BE2C (cell line): ENCODE measurements at regions not wholly inside any gene's neighbourhood (a gene's known extent, or its start where the extent isn't known, plus 50 kb on each side); places are given as distances from the start of the nearest gene placed in this dataset.

ENCODE experiments used
- DNase-seq: peaks from one replicate; pipeline ENCODE4 v3.0.0-alpha.2; 2020
- H3K27me3 ChIP-seq: fragments of 250-450 bp; sonication (Bioruptor Pico); 2 replicates; pipeline ENCODE4 v1.5.1; 2020; ENCODE audit warnings: mild to moderate bottlenecking
- H3K36me3 ChIP-seq: fragments of 250-450 bp; sonication (Bioruptor Pico); 2 replicates; pipeline ENCODE4 v1.5.1; 2020; ENCODE audit warnings: mild to moderate bottlenecking
- H3K4me1 ChIP-seq: fragments of 250-450 bp; sonication (Bioruptor Pico); 2 replicates; pipeline ENCODE4 v1.5.1; 2020
- H3K4me3 ChIP-seq: 2 replicates; pipeline ENCODE4 v1.5.1; 2011; ENCODE audit warnings: low read depth, low read length
- H3K9me3 ChIP-seq: fragments of 250-450 bp; sonication (Bioruptor Pico); 2 replicates; pipeline ENCODE4 v1.5.1; 2020
- CTCF ChIP-seq: IDR thresholded peaks from 2 replicates; pipeline ENCODE4 v1.5.1; 2012; ENCODE audit warnings: mild to moderate bottlenecking, low read depth, low read length

GRCh38 chr21:21712748-21713520, 714.7 kb downstream of the NCAM2 start:
- TF ChIP-seq CTCF = no peak
- no peak overlapping the region for H3K4me3 ChIP-seq
- DNase-seq = no peak
- no peaks in the 10 kb centered on the region; the same call in 1 of the 2 replicates for H3K9me3 ChIP-seq
- no peaks in the 10 kb centered on the region for H3K36me3 ChIP-seq
- H3K4me1 ChIP-seq = no peaks in the 10 kb centered on the region
- H3K27me3 ChIP-seq = no peaks in the 10 kb centered on the region

- no peak for DNase-seq
- H3K4me1 ChIP-seq = no peaks in the 10 kb centered on the region
- no peaks in the 10 kb centered on the region; the same call in 1 of the 2 replicates for H3K9me3 ChIP-seq
- no peak overlapping the region for H3K4me3 ChIP-seq
- H3K27me3 ChIP-seq = no peaks in the 10 kb centered on the region
- no peak for TF ChIP-seq CTCF
- no peaks in the 10 kb centered on the region for H3K36me3 ChIP-seq
Observed at GRCh38 chr21:21713651-21714180, 715.5 kb downstream of the NCAM2 start.

GRCh38 chr21:21714426-21714825, 716.2 kb downstream of the NCAM2 start:
- TF ChIP-seq CTCF = no peak
- DNase-seq = no peak
- Histone ChIP-seq H3K9me3 (no peaks in the 10 kb centered on the region), H3K36me3 (no peaks in the 10 kb centered on the region), H3K4me3 (no peak overlapping the region), H3K4me1 (no peaks in the 10 kb centered on the region), H3K27me3 (no peaks in the 10 kb centered on the region)

GRCh38 chr21:21715266-21715969, 717.2 kb downstream of the NCAM2 start:
- Histone ChIP-seq H3K9me3 (no peaks in the 10 kb centered on the region), H3K4me3 (no peak overlapping the region), H3K27me3 (no peaks in the 10 kb centered on the region), H3K36me3 (no peaks in the 10 kb centered on the region), H3K4me1 (no peaks in the 10 kb centered on the region)
- no peak for DNase-seq
- no peak for TF ChIP-seq CTCF

- Histone ChIP-seq H3K36me3 (no peaks in the 10 kb centered on the region), H3K4me1 (no peaks in the 10 kb centered on the region), H3K9me3 (no peaks in the 10 kb centered on the region), H3K27me3 (no peaks in the 10 kb centered on the region; the same call in 1 of the 2 replicates), H3K4me3 (no peak overlapping the region)
- no peak for TF ChIP-seq CTCF
- DNase-seq = no peak
Observed at GRCh38 chr21:21722731-21723130, 724.5 kb downstream of the NCAM2 start.

GRCh38 chr21:21730512-21730911, 732.3 kb downstream of the NCAM2 start:
- TF ChIP-seq CTCF = no peak
- no peaks in the 10 kb centered on the region for H3K27me3 ChIP-seq
- no peak for DNase-seq
- H3K4me3 ChIP-seq = no peak overlapping the region
- H3K9me3 ChIP-seq = no peaks in the 10 kb centered on the region
- H3K4me1 ChIP-seq = no peaks in the 10 kb centered on the region
- H3K36me3 ChIP-seq = no peaks in the 10 kb centered on the region
